Central memory CD8-positive, alpha-beta T cell (primary cell): ENCODE measurements at regions not wholly inside any gene's neighbourhood (a gene's known extent, or its start where the extent isn't known, plus 50 kb on each side); places are given as distances from the start of the nearest gene placed in this dataset.

Experiments used
- ATAC-seq: fragments of 150-1000 bp; cut with Tn5 transposase; replicated peaks from 2 replicates; pipeline ENCODE4 v1.10.0; 2022; ENCODE audit warnings: mild to moderate bottlenecking, moderate FRiP score, moderate number of reproducible peaks; ENCODE audit not compliant: poor library complexity, severe bottlenecking; ENCODE audit errors: extremely low read depth
- DNase-seq, 2 donors: peaks; one replicate each; pipeline ENCODE4 v3.0.0; 2021; ENCODE audit warnings: low spot score in 2 of 2
- H3K27ac Mint-ChIP-seq: one replicate; pipeline ENCODE4 v1.8.0; 2022; ENCODE audit warnings: low read depth, mild to moderate bottlenecking, moderate library complexity, mixed read lengths
- H3K27me3 Mint-ChIP-seq: one replicate; pipeline ENCODE4 v1.8.0; 2022; ENCODE audit warnings: mixed read lengths
- H3K36me3 Mint-ChIP-seq: one replicate; pipeline ENCODE4 v1.8.0; 2022; ENCODE audit warnings: mild to moderate bottlenecking, moderate library complexity, mixed read lengths; ENCODE audit not compliant: insufficient read depth
- H3K4me1 Mint-ChIP-seq: one replicate; pipeline ENCODE4 v1.8.0; 2022; ENCODE audit warnings: mixed read lengths
- H3K4me3 Mint-ChIP-seq: one replicate; pipeline ENCODE4 v1.8.0; 2022; ENCODE audit warnings: mild to moderate bottlenecking, moderate library complexity, mixed read lengths
- H3K9me3 Mint-ChIP-seq: one replicate; pipeline ENCODE4 v1.8.0; 2022; ENCODE audit warnings: mixed read lengths

GRCh38 chr10:1935912-1936311, 198.6 kb upstream of the ADARB2 start:
- Mint-ChIP-seq H3K27ac (no peak overlapping the region), H3K36me3 (peaks cover 2% of the 10 kb centered on the region)

DNA sequence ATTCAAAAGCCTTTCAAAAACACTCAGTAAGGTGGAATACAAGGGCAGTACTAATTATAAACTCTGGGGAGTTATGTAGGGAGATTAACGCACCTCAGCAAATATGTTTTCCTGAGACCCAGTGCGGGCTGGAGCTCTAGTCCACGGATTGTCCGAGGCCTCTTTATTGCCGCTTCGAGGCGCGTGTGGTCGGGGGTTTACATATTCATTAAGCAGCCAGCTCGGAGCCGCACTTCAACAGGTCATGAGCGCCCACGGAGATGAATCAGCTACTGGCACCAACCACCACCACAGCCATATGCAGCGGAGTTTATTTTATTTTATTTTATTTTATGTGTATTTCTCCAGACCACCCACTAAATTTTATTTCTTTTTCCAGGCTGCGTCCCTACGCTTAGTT, 195.9 kb upstream of the ADARB2 start:
- no peaks in the 10 kb centered on the region for H3K9me3 Mint-ChIP-seq
- no peak overlapping the region for H3K4me3 Mint-ChIP-seq
- ATAC-seq: no peak
- no peak overlapping the region for H3K27ac Mint-ChIP-seq
- DNase-seq: no peak
- peaks cover 36% of the 10 kb centered on the region for H3K27me3 Mint-ChIP-seq
- H3K36me3 Mint-ChIP-seq: peaks cover 2% of the 10 kb centered on the region
- H3K4me1 Mint-ChIP-seq: no peaks in the 10 kb centered on the region

More at GRCh38 chr10:1935912-1936311, 198.6 kb upstream of the ADARB2 start:
- DNase-seq (no peak), ATAC-seq (no peak)
- peaks cover 32% of the 10 kb centered on the region for H3K27me3 Mint-ChIP-seq
- H3K4me3 Mint-ChIP-seq: no peak overlapping the region
- peaks cover 9% of the 10 kb centered on the region for H3K4me1 Mint-ChIP-seq
- no peaks in the 10 kb centered on the region for H3K9me3 Mint-ChIP-seq

GRCh38 chr10:1932692-1933094, 195.4 kb upstream of the ADARB2 start:
- no peaks in the 10 kb centered on the region for H3K9me3 Mint-ChIP-seq
- no peaks in the 10 kb centered on the region for H3K4me1 Mint-ChIP-seq
- no peak overlapping the region for H3K27ac Mint-ChIP-seq
- peaks cover 41% of the 10 kb centered on the region for H3K27me3 Mint-ChIP-seq
- no peak overlapping the region for H3K4me3 Mint-ChIP-seq
- DNase-seq: no peak
- no peak for ATAC-seq
- H3K36me3 Mint-ChIP-seq: peaks cover 2% of the 10 kb centered on the region

DNA sequence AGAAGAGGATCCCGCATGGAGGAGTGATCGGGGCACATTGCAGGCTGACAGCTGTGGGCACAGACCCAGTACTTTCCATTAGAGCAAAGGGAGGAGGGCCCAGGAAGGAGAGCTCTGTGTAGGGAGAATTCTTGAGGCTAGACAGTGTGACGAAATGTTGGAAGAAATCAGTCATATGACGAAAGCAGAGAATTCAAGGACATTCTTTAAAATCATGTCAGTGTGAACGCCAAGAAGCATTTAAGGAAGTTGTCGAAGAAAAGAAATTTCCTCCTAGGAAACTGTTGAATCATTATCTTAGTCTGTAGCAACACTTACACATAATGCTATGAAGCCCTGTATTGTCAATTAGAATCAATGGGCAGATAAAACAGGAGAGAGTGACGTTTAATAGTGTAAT, 191.3 kb upstream of the ADARB2 start:
- Mint-ChIP-seq H3K4me1 (no peaks in the 10 kb centered on the region), H3K9me3 (no peaks in the 10 kb centered on the region), H3K27ac (no peak overlapping the region), H3K4me3 (no peak overlapping the region), H3K36me3 (no peaks in the 10 kb centered on the region), H3K27me3 (peaks cover 40% of the 10 kb centered on the region)
- ATAC-seq: no peak
- no peak for DNase-seq

GRCh38 chr10:1923998-1924397, 186.7 kb upstream of the ADARB2 start:
- H3K9me3 Mint-ChIP-seq: no peaks in the 10 kb centered on the region
- DNase-seq (no peak), ATAC-seq (no peak)
- no peak overlapping the region for H3K27ac Mint-ChIP-seq
- no peaks in the 10 kb centered on the region for H3K4me1 Mint-ChIP-seq
- no peak overlapping the region for H3K4me3 Mint-ChIP-seq
- peaks cover 26% of the 10 kb centered on the region for H3K27me3 Mint-ChIP-seq
- H3K36me3 Mint-ChIP-seq: no peaks in the 10 kb centered on the region

DNA sequence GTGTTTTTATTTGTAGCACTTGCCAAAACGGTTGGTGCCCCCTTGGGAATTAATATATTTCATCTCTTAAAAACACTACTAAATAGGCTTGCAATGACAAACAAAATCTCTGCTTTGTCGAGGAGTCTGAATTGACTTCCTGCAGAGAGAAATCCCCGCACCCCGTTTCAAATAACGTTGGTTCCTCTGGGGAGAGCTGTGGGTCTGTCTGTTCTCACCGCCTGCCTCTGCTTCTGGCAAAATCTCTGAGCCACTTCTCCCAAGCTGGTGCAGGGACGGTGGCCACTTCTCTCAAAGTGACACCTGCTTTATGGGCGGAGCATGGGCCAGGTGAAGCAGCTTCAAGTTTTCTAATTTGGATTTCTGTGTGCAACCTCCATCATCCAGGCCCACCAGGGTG, 186.3 kb upstream of the ADARB2 start:
- Mint-ChIP-seq H3K4me1 (no peaks in the 10 kb centered on the region), H3K27me3 (peaks cover 22% of the 10 kb centered on the region), H3K27ac (no peak overlapping the region), H3K9me3 (no peaks in the 10 kb centered on the region), H3K36me3 (no peaks in the 10 kb centered on the region), H3K4me3 (no peak overlapping the region)
- ATAC-seq (no peak), DNase-seq (no peak)

DNA sequence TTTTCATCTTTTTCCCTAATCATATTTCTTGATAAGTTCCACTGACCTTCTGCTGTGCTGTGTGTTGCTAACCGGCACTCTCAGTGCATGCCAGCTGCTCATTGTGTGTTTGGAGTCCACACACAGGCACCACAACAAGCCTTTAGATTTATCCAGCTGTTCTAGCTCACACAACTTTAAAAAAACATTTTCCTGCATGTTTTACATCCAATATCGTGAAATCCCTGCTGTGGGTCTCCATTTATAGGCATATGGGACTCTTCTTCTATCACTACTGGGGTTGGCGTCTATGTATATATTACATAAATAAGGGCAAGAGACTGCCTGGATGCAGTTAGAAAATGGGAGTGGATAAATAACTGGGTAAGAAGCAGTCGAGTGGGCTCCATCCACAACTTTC, 183.6 kb upstream of the ADARB2 start:
- no peak overlapping the region for H3K27ac Mint-ChIP-seq
- peaks cover 13% of the 10 kb centered on the region for H3K27me3 Mint-ChIP-seq
- no peak overlapping the region for H3K4me3 Mint-ChIP-seq
- no peaks in the 10 kb centered on the region for H3K36me3 Mint-ChIP-seq
- DNase-seq: no peak
- no peaks in the 10 kb centered on the region for H3K9me3 Mint-ChIP-seq
- no peaks in the 10 kb centered on the region for H3K4me1 Mint-ChIP-seq
- no peak for ATAC-seq

- Mint-ChIP-seq H3K4me1 (no peaks in the 10 kb centered on the region), H3K9me3 (no peaks in the 10 kb centered on the region), H3K36me3 (no peaks in the 10 kb centered on the region), H3K27me3 (peaks cover 13% of the 10 kb centered on the region), H3K4me3 (no peak overlapping the region), H3K27ac (no peak overlapping the region)
- no peak for ATAC-seq
- no peak for DNase-seq
These were observed 182.8 kb upstream of the ADARB2 start for GRCh38 chr10:1920127-1920526.

GRCh38 chr10:1911771-1912170, 174.4 kb upstream of the ADARB2 start:
- ATAC-seq (no peak), DNase-seq (no peak)
- H3K27ac Mint-ChIP-seq: no peak overlapping the region
- no peak overlapping the region for H3K4me3 Mint-ChIP-seq
- H3K36me3 Mint-ChIP-seq: no peaks in the 10 kb centered on the region
- no peaks in the 10 kb centered on the region for H3K4me1 Mint-ChIP-seq
- H3K9me3 Mint-ChIP-seq: peaks cover 5% of the 10 kb centered on the region
- no peaks in the 10 kb centered on the region for H3K27me3 Mint-ChIP-seq

DNA sequence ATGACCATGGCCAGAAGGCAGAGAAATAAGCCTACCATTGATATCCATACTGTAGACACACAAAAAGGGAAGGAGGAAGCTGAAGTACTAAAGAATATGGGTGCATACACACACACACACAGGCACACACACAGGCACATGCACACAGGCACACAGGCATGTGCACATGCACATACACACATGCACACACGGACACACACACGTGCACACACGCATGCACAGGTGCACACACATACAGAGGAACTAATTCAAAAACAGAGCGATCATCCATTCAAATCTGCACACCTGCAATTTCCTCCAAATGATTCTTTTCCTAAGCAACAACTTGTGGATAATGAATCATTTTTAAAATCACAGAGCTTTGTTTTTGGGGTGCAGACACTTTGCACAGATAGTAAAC, 166.7 kb upstream of the ADARB2 start:
- H3K36me3 Mint-ChIP-seq: no peaks in the 10 kb centered on the region
- DNase-seq (no peak), ATAC-seq (no peak)
- peaks cover 13% of the 10 kb centered on the region for H3K27me3 Mint-ChIP-seq
- no peak overlapping the region for H3K27ac Mint-ChIP-seq
- no peaks in the 10 kb centered on the region for H3K4me1 Mint-ChIP-seq
- no peak overlapping the region for H3K4me3 Mint-ChIP-seq
- H3K9me3 Mint-ChIP-seq: no peaks in the 10 kb centered on the region

DNA sequence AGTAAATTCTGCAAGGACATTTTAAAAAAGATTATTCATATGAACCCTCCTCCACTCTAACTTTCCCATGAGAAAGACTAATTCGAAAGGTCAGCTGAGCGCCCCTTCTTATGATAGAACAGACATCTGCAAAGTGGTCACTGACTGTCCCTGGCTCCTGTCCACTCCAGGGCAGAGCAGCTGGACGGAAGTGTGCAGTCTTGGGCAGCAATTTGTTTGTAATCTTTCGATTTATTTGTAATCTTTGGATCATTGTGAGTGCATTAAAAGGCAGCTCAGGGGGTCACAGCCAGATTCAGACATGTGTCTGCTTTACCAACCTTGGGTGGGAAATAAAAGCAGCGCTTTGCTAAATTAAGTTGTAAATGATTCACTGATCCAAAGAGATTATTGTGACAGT, 158.8 kb upstream of the ADARB2 start:
- no peak for ATAC-seq
- Mint-ChIP-seq H3K27ac (no peak overlapping the region), H3K9me3 (no peaks in the 10 kb centered on the region), H3K4me1 (no peaks in the 10 kb centered on the region), H3K27me3 (peaks cover 11% of the 10 kb centered on the region), H3K4me3 (no peak overlapping the region), H3K36me3 (no peaks in the 10 kb centered on the region)
- DNase-seq: no peak

DNA sequence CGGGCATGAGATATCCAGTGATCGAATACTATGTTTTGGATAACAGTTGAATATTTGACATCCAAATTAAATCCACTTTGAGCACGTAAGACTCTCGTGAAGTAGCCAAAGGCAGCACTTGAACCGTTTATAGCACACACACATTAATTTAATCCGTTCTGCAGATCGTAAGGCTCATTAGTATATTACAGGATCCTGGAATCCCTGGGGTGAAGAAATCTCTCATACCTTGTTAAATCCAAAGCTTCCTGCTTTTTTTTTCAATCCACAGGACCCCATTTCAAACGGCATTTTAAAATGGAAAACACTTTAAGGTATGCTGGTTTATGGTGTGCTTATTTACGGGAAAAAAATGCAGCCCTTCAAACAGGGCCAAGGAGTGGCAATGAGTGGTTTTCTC, 158.4 kb upstream of the ADARB2 start:
- DNase-seq: no peak
- no peaks in the 10 kb centered on the region for H3K9me3 Mint-ChIP-seq

DNA sequence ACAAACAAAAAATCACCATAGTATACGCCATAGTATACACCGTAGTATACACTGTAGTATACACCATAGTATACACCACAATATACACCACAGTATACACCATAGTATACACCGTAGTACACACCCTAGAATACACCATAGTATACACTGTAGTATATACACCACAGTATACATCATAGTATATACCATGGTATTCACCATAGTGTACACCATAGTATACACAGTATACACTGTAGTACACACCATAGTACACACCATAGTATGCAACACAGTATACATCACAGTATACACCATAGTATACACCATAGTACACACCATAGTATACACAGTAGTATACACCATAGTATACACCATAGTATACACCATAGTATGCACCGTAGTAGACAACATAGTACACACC, 157.6 kb upstream of the ADARB2 start:
- Mint-ChIP-seq H3K27me3 (peaks cover 11% of the 10 kb centered on the region), H3K36me3 (no peaks in the 10 kb centered on the region), H3K9me3 (no peaks in the 10 kb centered on the region), H3K27ac (no peak overlapping the region), H3K4me3 (no peak overlapping the region), H3K4me1 (no peaks in the 10 kb centered on the region)
- no peak for ATAC-seq
- DNase-seq: no peak

More for the DNA sequence above, 158.4 kb upstream of the ADARB2 start:
- Mint-ChIP-seq H3K27me3 (peaks cover 11% of the 10 kb centered on the region), H3K27ac (no peak overlapping the region), H3K4me3 (no peak overlapping the region), H3K36me3 (no peaks in the 10 kb centered on the region), H3K4me1 (no peaks in the 10 kb centered on the region)
- ATAC-seq: no peak

DNA sequence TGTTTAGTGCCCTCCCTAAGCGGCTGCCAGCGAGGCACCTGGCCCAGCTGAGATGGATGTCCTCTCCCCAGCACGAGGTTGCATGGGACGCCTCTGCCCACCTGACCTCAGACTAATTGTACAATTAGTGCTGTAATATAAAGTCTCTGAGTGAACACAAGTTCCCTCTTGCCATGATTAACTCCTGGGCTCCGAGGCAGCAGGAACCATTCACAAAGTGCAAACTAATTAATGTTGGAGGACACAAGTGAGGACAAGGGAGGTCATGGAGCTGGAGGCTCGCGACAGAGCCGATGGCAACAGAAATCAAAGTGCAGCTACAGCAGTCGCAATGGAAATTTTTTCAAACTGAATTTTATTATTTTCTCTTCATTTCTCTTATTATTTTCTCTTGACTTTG, 156.6 kb upstream of the ADARB2 start:
- ATAC-seq (no peak), DNase-seq (no peak)
- H3K27me3 Mint-ChIP-seq: peaks cover 11% of the 10 kb centered on the region
- H3K4me1 Mint-ChIP-seq: no peaks in the 10 kb centered on the region
- no peaks in the 10 kb centered on the region for H3K9me3 Mint-ChIP-seq
- no peak overlapping the region for H3K4me3 Mint-ChIP-seq
- no peaks in the 10 kb centered on the region for H3K36me3 Mint-ChIP-seq
- H3K27ac Mint-ChIP-seq: no peak overlapping the region
